ENCODE measurements at regions not wholly inside any gene's neighbourhood (a gene's known extent, or its start where the extent isn't known, plus 50 kb on each side); places are given as distances from the start of the nearest gene placed in this dataset.

GRCh38 chr10:58921421-58921855, 255.0 kb upstream of the PHYHIPL start:
- ChIA-PET POLR2A (ENCODE audit: low non-redundant PET) (no interaction called here), CTCF (interaction anchor here (0.6 kb wide), 1 partner anchor 185 kb away, joined by 3 read pairs; no protein-coding TSS in a partner anchor)
- no peak overlapping the region for H3K27ac ChIP-seq
- no peak for TF ChIP-seq CTCF (conservative IDR thresholded peaks at IDR 0.05; ENCODE audit: low read depth)
- DNase-seq (ENCODE audit: low spot score), result no peak

- CTCF ChIA-PET, result interaction anchor here (1.0 kb wide), 1 partner anchor 19 kb away, joined by 3 read pairs; no protein-coding TSS in a partner anchor
- no peak for TF ChIP-seq CTCF (conservative IDR thresholded peaks at IDR 0.05; ENCODE audit: low read depth)
- H3K27ac ChIP-seq, result no peak overlapping the region
- no peak for DNase-seq (ENCODE audit: low spot score)
- POLR2A ChIA-PET (ENCODE audit: low non-redundant PET), result no interaction called here
These were observed 251.1 kb upstream of the PHYHIPL start for GRCh38 chr10:58925381-58925780.

DNA sequence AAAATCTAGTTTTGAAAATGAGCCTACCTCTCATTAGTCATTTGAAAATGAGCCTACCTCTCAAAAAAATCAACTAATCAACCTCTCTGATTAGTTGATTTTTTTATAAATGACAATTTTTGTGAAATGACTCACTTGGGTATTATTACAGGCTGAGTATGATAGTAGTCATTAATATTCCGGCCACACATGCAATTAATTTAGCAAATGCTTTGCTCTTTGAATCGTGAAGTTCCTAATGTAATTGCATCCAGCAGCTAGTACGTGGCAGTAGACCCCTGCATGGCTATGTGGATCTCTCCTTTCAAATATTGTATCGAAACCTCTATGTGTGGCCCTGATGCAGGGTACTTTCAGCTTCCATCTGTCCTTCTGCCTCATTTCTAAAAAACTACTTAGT, 245.9 kb upstream of the PHYHIPL start:
- POLR2A ChIA-PET (ENCODE audit: low non-redundant PET), result no interaction called here
- DNase-seq (ENCODE audit: low spot score), result no peak
- no peak for TF ChIP-seq CTCF (conservative IDR thresholded peaks at IDR 0.05; ENCODE audit: low read depth)
- no peak overlapping the region for H3K27ac ChIP-seq
- CTCF ChIA-PET, result no interaction called here

- POLR2A ChIA-PET (ENCODE audit: low non-redundant PET), result no interaction called here
- DNase-seq (ENCODE audit: low spot score), result no peak
- CTCF ChIA-PET, result no interaction called here
- H3K27ac ChIP-seq, result no peak overlapping the region
- TF ChIP-seq CTCF (conservative IDR thresholded peaks at IDR 0.05; ENCODE audit: low read depth), result no peak
These were observed 244.3 kb upstream of the PHYHIPL start for GRCh38 chr10:58932126-58932525.

DNA sequence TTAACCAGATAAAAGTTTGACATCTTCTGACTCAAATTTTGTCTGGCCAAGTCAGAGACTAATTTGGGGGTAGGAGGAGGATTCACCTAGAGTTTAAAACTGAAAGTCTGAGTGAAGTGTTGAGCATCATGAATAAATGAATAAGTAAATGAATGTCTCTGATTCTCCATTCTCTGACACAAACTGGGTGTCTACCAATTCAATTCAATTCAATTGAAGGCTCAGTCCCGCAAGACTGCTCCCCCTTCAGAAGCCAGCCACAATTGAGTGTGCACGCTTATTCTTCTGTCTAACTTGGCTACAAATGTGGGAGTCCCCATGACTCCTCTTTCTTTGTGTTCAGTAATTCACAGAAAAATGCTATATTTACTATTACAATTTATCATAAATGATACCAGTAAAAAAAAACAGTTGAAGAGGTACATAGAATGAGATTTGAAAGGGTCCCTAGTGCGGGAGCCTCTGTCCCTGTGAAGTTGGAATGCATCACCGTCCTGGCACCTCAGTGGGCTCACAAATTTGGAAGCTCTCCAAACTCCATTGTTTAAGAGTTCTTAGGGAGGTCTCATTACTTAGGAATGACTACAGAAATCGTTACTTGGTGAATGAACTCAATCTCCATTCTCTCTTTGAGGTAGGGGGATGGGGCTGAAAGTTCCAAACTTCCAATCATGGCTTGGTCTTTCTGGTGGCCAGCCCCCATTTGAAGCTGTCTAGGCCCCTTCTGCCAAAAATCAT, 243.7 kb upstream of the PHYHIPL start:
- ChIA-PET POLR2A (ENCODE audit: low non-redundant PET) (no interaction called here), CTCF (interaction anchor here (0.6 to 0.7 kb wide), 2 partner anchors 160 to 297 kb away, joined by 3 to 4 read pairs; no protein-coding TSS in a partner anchor)
- no peak for DNase-seq (ENCODE audit: low spot score)
- no peak overlapping the region for H3K27ac ChIP-seq
- TF ChIP-seq CTCF (conservative IDR thresholded peaks at IDR 0.05; ENCODE audit: low read depth), result no peak

DNA sequence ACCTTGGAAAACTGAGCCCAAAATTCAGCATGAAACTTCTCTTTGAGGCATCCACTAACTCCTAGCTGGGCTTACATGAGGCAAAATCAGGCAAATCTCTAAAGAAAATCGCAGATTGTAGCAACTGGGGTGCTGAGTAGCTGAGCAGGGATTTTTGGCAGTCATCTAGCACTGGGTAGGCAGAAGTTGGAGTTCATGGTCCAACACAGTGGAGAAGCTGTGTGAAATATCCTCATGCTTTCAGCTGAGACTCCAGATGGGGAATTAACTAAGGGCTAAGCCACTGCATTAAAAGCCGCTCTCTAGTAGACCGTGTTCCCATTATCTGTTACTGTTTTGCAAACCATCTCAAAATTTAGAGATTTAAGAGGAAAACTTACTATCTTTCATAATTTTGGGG, 240.1 kb upstream of the PHYHIPL start:
- POLR2A ChIA-PET (ENCODE audit: low non-redundant PET), result no interaction called here
- CTCF ChIA-PET, result interaction anchor here (0.5 to 0.7 kb wide), 2 partner anchors 82 to 1546 kb away, joined by 3 to 4 read pairs; no protein-coding TSS in a partner anchor
- no peak for TF ChIP-seq CTCF (conservative IDR thresholded peaks at IDR 0.05; ENCODE audit: low read depth)

More for the DNA sequence above, 240.1 kb upstream of the PHYHIPL start:
- DNase-seq (ENCODE audit: low spot score), result no peak
- no peak overlapping the region for H3K27ac ChIP-seq

All from RWPE1 (cell line).